Common myeloid progenitor, CD34-positive (primary cell): ENCODE measurements at regions not wholly inside any gene's neighbourhood (a gene's known extent, or its start where the extent isn't known, plus 50 kb on each side); places are given as distances from the start of the nearest gene placed in this dataset.
"Not testable (repeated sequence)": the region's sequence is repeated elsewhere in the genome, so short reads cannot be mapped to it uniquely, and the experiment has no call there.

ENCODE experiments used
- CTCF ChIA-PET: fragments of 350-600 bp; sonication (Branson Sonifier 250); formaldehyde crosslinking; loops from one replicate; lab custom pipeline; 2021; ENCODE audit warnings: antibody characterized with exemption; lab: Charles Lee
- POLR2A ChIA-PET: fragments of 350-600 bp; sonication (Branson Sonifier 250); formaldehyde crosslinking; loops from one replicate; lab custom pipeline; 2021; ENCODE audit warnings: antibody characterized with exemption; lab: Charles Lee
- DNase-seq, 3 donors: peaks; one replicate each; pipeline versions ENCODE4 v3.0.0 to v3.0.0-alpha.2; 2013
- H3K27ac ChIP-seq, 2 experiments: 1 replicate in 1 of 2; 2 replicates in 1 of 2; pipeline ENCODE4 v1.7.0; 2013; ENCODE audit warnings: inconsistent platforms in 2 of 2, low read length in 2 of 2, mild to moderate bottlenecking in 2 of 2, low read depth in 1 of 2, moderate library complexity in 1 of 2; ENCODE audit not compliant: severe bottlenecking in 2 of 2, insufficient read depth in 1 of 2, poor library complexity in 1 of 2
- H3K27me3 ChIP-seq, 5 experiments: replicated peaks in 2 of 5; 1 replicate in 3 of 5; 2 replicates in 2 of 5; pipeline versions ENCODE4 v1.6.1 to v1.7.0; 2013; ENCODE audit warnings: low read length in 4 of 5, mild to moderate bottlenecking in 2 of 5, moderate library complexity in 2 of 5, inconsistent platforms in 1 of 5; ENCODE audit not compliant: insufficient read depth in 5 of 5, control insufficient read depth in 4 of 5
- H3K36me3 ChIP-seq, 4 experiments: 1 replicate in 2 of 4; 2 replicates in 2 of 4; pipeline versions ENCODE4 v1.6.1 to v1.7.0; 2013; ENCODE audit warnings: low read length in 3 of 4, control low read depth in 1 of 4, mild to moderate bottlenecking in 1 of 4; ENCODE audit not compliant: control insufficient read depth in 4 of 4, insufficient read depth in 4 of 4
- H3K4me1 ChIP-seq, 4 experiments: 1 replicate in 3 of 4; 2 replicates in 1 of 4; pipeline versions ENCODE4 v1.6.1 to v1.7.1; 2013; ENCODE audit warnings: low read length in 3 of 4, mild to moderate bottlenecking in 3 of 4, control low read depth in 1 of 4, inconsistent platforms in 1 of 4, moderate library complexity in 1 of 4; ENCODE audit not compliant: control insufficient read depth in 4 of 4, insufficient read depth in 4 of 4; ENCODE audit errors: control extremely low read depth in 1 of 4
- H3K4me3 ChIP-seq, 7 experiments: 1 replicate in 4 of 7; 2 replicates in 3 of 7; pipeline versions ENCODE4 v1.5.1 to v1.7.0; 2013; ENCODE audit warnings: mild to moderate bottlenecking in 7 of 7, low read length in 6 of 7, moderate library complexity in 6 of 7, inconsistent platforms in 2 of 7, low read depth in 2 of 7, control low read depth in 1 of 7; ENCODE audit not compliant: insufficient read depth in 4 of 7, control insufficient read depth in 1 of 7; ENCODE audit errors: extremely low read depth in 1 of 7
- H3K9me3 ChIP-seq, 5 experiments: 1 replicate in 4 of 5; 2 replicates in 1 of 5; pipeline versions ENCODE4 v1.6.1 to v1.7.1; 2013; ENCODE audit warnings: low read length in 4 of 5, mild to moderate bottlenecking in 2 of 5, inconsistent platforms in 1 of 5, low read depth in 1 of 5, moderate library complexity in 1 of 5; ENCODE audit not compliant: control insufficient read depth in 4 of 5, insufficient read depth in 2 of 5; ENCODE audit errors: control extremely low read depth in 1 of 5
- WGBS: methylation state at CpG from one replicate; pipeline ENCODE4 v1.1.5; 2013; ENCODE audit not compliant: insufficient coverage; 5-methylcytosine and 5-hydroxymethylcytosine counted together

- CTCF ChIA-PET: no interaction called here
- no peak overlapping the region for H3K27ac ChIP-seq
- POLR2A ChIA-PET: no interaction called here
- no peaks in the 10 kb centered on the region for H3K9me3 ChIP-seq
- WGBS: 79% methylated on average over 3 of the region's 5 CpGs
- H3K4me3 ChIP-seq: no peak overlapping the region
- H3K4me1 ChIP-seq: no peaks in the 10 kb centered on the region
- H3K36me3 ChIP-seq: no peaks in the 10 kb centered on the region
- no peak for DNase-seq
- no peaks in the 10 kb centered on the region for H3K27me3 ChIP-seq
Measured at GRCh38 chrX:13188731-13189309, 131.0 kb downstream of the ATXN3L start.

GRCh38 chrX:13186643-13187042 is 133.2 kb downstream of the ATXN3L start:
- POLR2A ChIA-PET, H3K4me1 ChIP-seq, H3K27ac ChIP-seq, DNase-seq, H3K9me3 ChIP-seq, H3K27me3 ChIP-seq, H3K36me3 ChIP-seq, H3K4me3 ChIP-seq, CTCF ChIA-PET: not testable (repeated sequence)
- WGBS: 90% methylated on average over 3 of the region's 3 CpGs

GRCh38 chrX:13180807-13181206 is 136.4 kb upstream of the FAM9C start:
- no peaks in the 10 kb centered on the region for H3K36me3 ChIP-seq
- H3K9me3 ChIP-seq: peaks cover 0 to 7% (median 0%) of the 10 kb centered on the region in 5 experiments
- 100% methylated on average over 1 of the region's 2 CpGs for WGBS
- H3K4me1 ChIP-seq: no peaks in the 10 kb centered on the region
- DNase-seq: peak in 1 of 3 donors; percentile 16
- POLR2A ChIA-PET: no interaction called here
- H3K4me3 ChIP-seq: no peak overlapping the region
- CTCF ChIA-PET: no interaction called here
- H3K27me3 ChIP-seq: peaks cover 0 to 15% (median 0%) of the 10 kb centered on the region in 5 experiments
- H3K27ac ChIP-seq: no peak overlapping the region

GRCh38 chrX:13179586-13179985 is 135.2 kb upstream of the FAM9C start:
- CTCF ChIA-PET: no interaction called here
- Histone ChIP-seq H3K4me1 (no peaks in the 10 kb centered on the region), H3K27ac (no peak overlapping the region), H3K27me3 (peaks cover 0 to 15% (median 0%) of the 10 kb centered on the region in 5 experiments), H3K36me3 (no peaks in the 10 kb centered on the region), H3K4me3 (no peak overlapping the region), H3K9me3 (peaks cover 0 to 7% (median 0%) of the 10 kb centered on the region in 5 experiments)
- WGBS: 67% methylated on average over 1 of the region's 3 CpGs
- POLR2A ChIA-PET: interaction anchor here (0.5 kb wide), 1 partner anchor 50 kb away, joined by 3 read pairs; no protein-coding TSS in a partner anchor
- no peak for DNase-seq

GRCh38 chrX:13179100-13179499 is 134.7 kb upstream of the FAM9C start:
- H3K9me3 ChIP-seq: peaks cover 0 to 7% (median 0%) of the 10 kb centered on the region in 5 experiments
- no peak for DNase-seq
- POLR2A ChIA-PET: interaction anchor here (0.5 kb wide), 1 partner anchor 50 kb away, joined by 3 read pairs; no protein-coding TSS in a partner anchor
- CTCF ChIA-PET: no interaction called here
- H3K27me3 ChIP-seq: peaks cover 0 to 15% (median 0%) of the 10 kb centered on the region in 5 experiments
- no peak overlapping the region for H3K4me3 ChIP-seq
- H3K27ac ChIP-seq: no peak overlapping the region
- WGBS: 100% methylated on average over 1 of the region's 2 CpGs
- H3K4me1 ChIP-seq: no peaks in the 10 kb centered on the region
- no peaks in the 10 kb centered on the region for H3K36me3 ChIP-seq

GRCh38 chrX:13177921-13178566 is 133.6 kb upstream of the FAM9C start:
- CTCF ChIA-PET: no interaction called here

GRCh38 chrX:13175056-13175455 is 130.6 kb upstream of the FAM9C start:
- H3K27ac ChIP-seq: no peak overlapping the region
- 100% methylated on average over 1 of the region's 2 CpGs for WGBS
- DNase-seq: no peak
- H3K4me3 ChIP-seq: no peak overlapping the region
- no peaks in the 10 kb centered on the region for H3K4me1 ChIP-seq
- H3K9me3 ChIP-seq: no peaks in the 10 kb centered on the region
- POLR2A ChIA-PET: interaction anchor here (0.6 kb wide), 1 partner anchor 231 kb away, joined by 4 read pairs; no protein-coding TSS in a partner anchor
- H3K36me3 ChIP-seq: no peaks in the 10 kb centered on the region
- peaks cover 0 to 12% (median 0%) of the 10 kb centered on the region in 5 experiments for H3K27me3 ChIP-seq
- CTCF ChIA-PET: interaction anchor here (1.3 kb wide), 1 partner anchor 13 kb away, joined by 4 read pairs; no protein-coding TSS in a partner anchor

More at GRCh38 chrX:13177921-13178566, 133.6 kb upstream of the FAM9C start:
- H3K27ac ChIP-seq: no peak overlapping the region
- H3K27me3 ChIP-seq: peaks cover 0 to 15% (median 0%) of the 10 kb centered on the region in 5 experiments
- H3K9me3 ChIP-seq: peaks cover 0 to 7% (median 0%) of the 10 kb centered on the region in 5 experiments
- H3K4me1 ChIP-seq: no peaks in the 10 kb centered on the region
- no peak for DNase-seq
- H3K4me3 ChIP-seq: no peak overlapping the region
- 86% methylated on average over 6 of the region's 6 CpGs for WGBS
- no peaks in the 10 kb centered on the region for H3K36me3 ChIP-seq
- POLR2A ChIA-PET: no interaction called here
